ENCODE measurements at regions not wholly inside any gene's neighbourhood (a gene's known extent, or its start where the extent isn't known, plus 50 kb on each side); places are given as distances from the start of the nearest gene placed in this dataset.

- TF ChIP-seq E2F6 (IDR thresholded peaks at IDR 0.05; ENCODE audit: borderline replicate concordance, low read depth) (no peak), REST (IDR thresholded peaks at IDR 0.05) (no peak), CTCF (IDR thresholded peaks at IDR 0.05) (no peak), HDAC2 (IDR thresholded peaks at IDR 0.05) (no peak), JUN (IDR thresholded peaks at IDR 0.05) (no peak), MAX (IDR thresholded peaks at IDR 0.05) (no peak), POLR2A (IDR thresholded peaks at IDR 0.05; ENCODE audit: low read length) (no peak), ZC3H11A (IDR thresholded peaks at IDR 0.05) (no peak)
Observed at GRCh38 chr11:127816962-127817361, 770.4 kb downstream of the ETS1 start.
